ENCODE measurements at regions not wholly inside any gene's neighbourhood (a gene's known extent, or its start where the extent isn't known, plus 50 kb on each side); places are given as distances from the start of the nearest gene placed in this dataset.

DNA sequence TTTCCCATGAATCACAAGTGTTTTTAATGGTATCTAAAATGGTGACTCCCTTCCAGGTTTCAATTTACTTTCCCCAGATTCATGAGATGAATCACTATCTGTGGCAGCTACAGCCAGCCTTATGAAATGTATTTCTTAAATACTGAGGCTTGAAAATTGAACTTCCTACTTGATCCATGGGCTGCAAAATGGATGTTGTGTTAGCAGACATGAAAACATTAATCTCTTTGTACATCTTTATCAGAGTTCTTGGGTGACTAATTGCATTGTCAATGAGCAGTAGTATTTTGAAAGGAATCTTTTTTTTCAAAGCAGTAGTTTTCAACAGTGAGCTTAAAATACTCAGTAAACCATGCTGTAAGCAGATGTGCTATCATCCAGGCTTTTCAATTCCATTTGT lies 250.8 kb downstream of the SLC6A15 start:
- DNase-seq = no peak

DNA sequence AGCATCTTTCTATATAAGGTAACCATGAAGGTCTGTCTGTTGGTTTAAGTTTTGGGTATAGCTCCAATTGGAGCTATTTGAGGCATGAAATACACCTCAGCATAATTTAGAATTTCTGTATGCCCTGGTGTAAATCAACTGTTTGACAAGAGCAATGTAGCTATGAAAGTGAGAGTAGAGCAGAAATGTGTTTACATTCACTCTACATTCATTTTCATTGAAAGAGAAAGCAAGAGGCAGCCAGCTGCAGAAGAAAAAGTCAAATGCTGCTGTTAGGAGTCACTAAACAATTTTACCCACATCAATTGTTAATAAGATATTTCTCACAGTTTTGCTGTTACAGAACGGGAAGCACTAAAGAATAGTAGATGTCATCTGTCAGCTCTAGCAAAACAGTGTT lies 252.5 kb downstream of the SLC6A15 start:
- no peak for DNase-seq

DNA sequence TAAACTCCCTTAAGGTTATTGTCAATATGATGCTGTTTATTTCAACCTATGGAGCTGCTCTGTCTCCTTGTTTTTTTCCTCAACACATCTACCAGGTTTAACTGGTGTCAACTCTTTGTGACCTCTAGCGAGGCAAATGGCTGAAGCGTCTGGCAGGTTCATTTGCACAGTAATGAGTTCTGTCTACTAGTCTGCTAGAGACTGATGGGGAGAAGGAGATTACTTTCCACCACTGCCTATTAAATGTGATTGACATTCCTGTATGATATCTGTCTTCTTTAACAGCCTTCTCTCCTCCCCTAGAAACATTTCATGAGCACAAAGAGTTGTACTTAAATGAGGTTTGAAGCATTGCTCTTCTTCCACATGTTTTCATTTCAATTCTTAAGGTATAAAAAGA lies 253.7 kb downstream of the SLC6A15 start:
- no peak for DNase-seq

DNA sequence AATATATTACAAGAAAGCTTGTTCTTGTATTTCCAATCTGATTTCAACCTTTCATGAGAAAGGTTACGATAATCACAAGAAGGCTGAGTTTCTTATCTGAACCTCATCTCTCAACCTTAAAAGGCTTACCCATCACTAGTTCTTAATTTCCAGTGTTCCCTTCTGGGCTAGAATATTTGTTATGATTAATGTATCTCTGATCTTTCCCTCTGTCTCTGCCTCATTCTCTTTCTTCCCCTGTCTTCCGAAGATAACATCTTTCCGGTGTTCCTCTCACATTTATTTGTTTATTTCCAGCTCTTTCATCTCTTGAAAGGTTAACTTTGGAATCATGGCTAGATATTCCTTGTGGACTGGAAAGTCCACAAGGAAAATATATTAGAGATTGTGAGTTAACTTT lies 255.9 kb downstream of the SLC6A15 start:
- DNase-seq = no peak

DNA sequence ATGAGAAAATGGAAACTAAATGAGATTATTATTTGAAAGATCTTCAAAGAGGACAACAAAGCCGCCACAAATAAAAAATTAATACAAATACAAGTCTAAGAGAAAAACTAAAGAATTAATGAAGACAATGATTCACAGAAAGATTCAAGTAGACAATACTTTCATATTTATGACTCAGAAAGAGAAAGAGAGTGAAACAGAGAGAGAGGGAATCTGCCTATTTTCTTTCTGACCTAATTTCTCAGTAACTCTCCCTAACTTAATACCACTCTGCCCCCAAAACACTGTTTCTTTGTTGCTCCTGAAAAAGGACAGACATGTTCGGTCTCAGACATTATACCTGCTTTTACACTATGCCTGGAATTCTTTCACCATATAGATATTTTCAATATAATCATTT lies 259.1 kb downstream of the SLC6A15 start:
- DNase-seq = no peak

DNA sequence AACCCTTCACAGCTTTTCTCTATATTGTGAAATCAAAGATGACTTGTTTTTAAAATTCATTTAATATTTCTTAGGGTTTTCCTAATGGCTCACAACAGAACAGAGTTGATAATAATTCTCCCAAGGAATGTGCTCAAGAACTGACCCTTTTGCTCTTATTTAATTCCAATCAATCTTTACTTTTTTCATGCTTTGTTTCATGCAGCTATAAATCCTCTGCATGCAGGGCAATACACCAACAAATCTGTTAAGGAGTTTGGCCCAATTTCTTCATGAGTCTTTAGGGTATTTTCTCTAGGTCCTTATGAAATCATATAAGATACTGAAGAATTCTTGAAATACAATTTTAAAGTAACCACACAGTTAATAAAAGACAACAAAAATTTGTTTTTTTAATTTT lies 264.2 kb downstream of the SLC6A15 start:
- no peak for DNase-seq

DNA sequence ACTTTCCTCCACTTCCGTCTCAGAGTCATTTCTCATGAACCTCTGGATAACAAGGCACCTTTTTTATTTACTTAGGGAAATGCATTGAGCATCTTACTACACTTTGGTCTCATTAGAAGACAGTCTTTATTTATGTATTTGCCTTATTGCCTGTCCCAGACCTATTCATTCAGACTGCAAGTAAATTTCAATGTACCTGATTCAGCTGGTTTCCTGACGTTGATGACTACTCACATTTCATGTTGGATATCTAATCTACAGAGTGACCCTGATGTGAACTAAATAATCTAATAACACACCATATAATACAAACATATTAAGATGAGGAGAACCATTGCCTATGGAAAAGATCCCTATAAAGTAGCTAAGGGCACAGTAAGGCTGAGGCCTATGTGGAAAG lies 267.7 kb downstream of the SLC6A15 start:
- DNase-seq = no peak

DNA sequence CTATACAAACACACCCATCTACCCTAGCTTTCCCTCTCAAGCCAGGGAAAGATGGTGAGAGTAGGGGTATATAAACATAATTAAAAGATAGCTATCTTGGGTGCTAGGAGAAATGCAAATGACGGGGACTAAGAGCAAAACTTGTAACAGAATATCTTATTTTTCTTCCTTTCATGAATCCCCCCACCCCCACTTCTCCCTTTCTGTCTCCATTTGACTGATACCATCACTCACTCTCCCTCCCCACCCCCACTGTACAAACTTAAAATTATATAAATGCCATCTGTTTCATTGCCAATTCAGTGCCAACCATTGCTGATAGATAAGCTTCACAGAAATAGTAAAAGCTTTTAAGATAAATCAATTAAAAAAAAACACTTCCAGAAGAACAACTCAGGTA lies 268.6 kb downstream of the SLC6A15 start:
- DNase-seq = no peak

DNA sequence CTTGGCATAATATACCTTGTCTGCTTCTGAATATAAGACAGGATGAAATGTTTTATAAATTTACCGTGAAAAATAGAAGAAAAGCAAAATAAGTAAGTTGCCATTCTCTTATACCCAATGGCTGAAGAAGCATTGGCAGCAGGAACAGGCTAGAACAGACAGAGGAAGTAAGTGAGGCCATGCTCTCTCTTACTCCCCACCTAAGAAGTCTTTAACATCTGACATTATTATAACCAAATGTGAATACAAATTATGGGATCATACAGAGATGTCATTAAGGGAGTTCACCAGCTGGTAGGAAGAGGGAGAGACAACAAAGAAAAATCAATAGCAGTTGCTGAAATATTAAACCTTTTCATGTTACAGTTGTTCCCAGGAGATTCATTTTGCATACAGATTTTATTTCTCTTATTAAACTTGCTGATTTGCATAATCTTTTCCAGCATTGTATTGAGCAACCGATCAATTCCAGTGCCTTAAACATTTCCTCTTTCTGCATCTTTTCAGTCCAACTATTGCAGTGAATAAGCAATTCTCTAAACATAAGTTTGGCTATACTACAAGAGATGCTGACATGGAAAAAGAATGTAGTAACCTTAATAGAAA lies 270.6 kb downstream of the SLC6A15 start:
- peak; percentile 18 for DNase-seq

DNA sequence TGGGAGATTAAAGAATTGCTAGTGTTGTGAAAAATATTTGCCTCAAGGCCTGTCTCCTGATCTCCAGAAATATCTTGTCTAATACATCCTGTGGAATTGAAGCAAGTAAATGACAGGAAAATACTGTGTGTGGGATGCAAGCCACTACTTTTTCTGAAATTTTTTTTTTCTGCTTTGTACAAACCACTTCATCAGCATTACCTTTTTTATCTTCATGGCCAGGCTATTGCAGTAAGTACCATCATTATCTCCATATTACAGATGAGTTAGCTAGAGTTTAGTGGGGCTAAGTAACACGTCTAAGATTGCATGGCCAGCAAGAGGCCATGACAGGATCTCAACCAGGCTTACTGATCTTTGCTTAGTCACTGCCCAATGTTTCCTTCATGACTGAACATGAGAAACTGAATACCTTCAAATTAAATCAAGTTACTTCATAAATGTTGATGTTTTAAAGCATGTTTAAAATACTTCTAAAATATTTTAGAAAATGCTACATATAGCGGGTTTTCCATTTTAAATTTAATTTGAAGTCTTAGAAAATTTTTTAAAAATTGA lies 273.7 kb downstream of the SLC6A15 start:
- no peak for DNase-seq

DNA sequence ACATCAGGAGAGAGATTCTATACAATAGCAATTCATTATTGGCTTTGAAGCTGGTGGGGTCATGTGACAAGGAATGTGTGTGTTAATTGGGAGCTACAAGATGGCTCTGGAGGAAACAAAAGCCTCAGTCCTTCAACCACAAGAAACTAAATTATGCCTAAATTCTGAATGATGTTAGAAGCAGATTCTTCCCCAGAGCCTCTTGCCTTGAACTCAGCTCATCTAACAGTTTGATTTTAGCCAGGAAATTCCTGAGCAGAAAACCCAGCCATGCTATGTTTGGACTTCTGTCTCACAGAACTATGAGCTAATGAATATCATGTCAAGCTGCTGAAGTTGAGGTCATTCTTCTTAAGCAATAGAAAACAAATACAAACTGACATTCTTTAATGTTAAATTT lies 274.7 kb downstream of the SLC6A15 start:
- DNase-seq = no peak

DNA sequence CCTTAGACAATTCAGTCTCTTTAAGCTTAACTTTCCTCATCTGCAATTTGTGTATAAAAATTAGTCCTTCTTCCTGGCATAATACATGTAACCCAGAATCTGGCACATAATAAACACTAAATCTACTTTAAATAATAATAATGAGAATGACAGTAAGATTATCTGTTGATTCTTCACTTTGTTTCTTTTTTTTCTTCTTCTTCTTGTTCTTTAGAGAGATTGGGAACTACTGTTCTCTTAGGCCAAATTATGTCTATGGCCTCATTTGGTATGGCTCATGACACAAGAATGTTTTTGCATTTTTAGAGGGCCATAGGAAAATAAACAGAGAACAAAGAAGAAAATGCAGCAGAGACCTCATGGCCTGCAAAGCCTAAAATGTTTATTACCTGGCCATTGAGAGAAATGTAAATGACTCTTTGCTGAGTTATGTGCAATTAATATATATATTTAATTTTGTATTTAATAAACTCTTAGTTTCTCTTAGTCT lies 275.8 kb downstream of the SLC6A15 start:
- DNase-seq = no peak

DNA sequence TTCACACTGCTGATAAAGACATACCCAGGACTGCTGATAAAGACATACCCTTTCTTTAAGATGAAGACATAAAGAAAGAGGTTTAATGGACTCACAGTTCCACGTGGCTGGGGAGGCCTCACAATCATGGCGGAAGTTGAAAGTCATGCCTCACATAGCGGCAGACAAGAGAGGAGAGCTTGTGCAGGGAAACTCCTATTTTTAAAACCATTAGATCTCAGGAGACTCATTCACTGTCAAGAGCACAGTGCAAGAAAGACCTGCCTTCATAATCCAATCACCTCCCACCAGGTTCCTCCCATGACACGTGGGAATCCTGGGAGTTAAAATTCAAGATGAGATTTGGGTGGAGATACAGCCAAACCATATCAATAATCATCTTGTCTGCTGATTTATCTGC lies 278.1 kb downstream of the SLC6A15 start:
- DNase-seq = no peak

DNA sequence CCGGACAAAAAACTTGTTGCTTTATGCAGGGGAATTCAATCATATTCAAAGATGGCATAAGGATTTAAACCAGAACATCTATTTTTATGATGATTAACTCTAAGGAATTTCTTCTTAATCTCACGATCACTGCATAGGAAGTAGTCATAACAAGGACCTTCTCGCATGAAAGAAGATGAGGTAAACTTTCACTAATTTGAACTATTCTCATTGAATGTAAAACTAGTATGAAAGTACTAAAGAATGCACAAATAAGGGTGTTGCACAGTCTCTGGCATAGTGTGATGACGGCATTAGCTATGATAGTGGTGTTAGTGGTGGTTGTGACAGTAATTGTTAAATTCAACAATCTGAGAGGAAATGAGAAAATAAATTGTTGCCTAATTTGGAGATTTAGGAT lies 280.0 kb downstream of the SLC6A15 start:
- DNase-seq = no peak

DNA sequence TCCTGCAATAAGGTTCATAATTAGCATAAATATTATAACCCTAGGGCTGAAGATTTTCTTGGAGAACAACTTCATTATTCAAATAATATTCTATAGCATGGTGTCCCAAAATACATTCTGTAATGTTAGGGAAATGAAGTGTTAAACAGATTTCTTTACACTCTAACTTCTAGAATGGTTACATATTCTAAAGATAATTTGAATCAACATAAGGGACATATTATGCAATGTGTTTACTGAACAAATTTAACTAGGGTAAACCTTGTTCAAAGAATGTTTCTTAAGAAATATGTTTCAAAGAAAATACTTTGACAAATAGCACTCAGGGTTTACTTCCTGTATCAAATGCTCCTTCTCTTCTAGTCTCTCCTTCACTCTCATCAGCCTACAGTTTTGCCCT lies 281.6 kb downstream of the SLC6A15 start:
- DNase-seq = no peak

DNA sequence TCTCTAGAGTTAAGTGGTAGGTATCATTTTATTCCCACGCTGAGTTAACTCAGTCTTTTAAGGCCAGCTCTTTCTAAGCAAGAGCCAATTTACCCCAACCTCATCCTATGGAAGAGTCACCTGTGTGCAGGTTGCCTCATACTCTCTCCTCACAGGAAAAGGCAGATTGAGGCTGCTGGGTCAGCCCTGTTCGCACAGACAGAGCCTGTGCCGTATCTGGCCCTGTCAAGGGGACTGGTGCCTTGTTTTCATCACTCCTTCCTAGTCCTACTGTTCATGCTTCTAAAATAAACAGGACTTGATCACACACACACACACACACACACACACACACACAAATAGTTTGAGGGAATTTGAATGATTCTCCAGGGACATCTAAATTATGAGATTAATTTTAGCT lies 285.0 kb downstream of the SLC6A15 start:
- no peak for DNase-seq

DNA sequence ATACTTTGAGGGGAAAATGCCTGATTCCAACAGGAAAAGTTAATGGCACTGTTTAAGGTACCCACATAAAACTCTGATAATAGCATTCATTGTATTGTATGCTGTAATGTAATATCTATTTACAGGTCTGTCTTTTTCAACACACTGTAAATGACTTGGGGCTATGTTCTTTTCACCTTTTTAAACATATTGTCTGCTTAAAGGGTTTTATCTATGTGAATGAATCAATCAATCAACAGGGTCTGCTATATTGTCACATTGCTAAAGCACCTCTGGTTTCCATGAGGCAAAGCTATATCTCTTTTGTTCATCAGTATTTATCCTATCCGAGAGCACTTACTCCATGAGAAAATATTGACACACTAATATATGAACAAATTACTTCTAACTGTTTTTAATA lies 288.0 kb downstream of the SLC6A15 start:
- DNase-seq = no peak

DNA sequence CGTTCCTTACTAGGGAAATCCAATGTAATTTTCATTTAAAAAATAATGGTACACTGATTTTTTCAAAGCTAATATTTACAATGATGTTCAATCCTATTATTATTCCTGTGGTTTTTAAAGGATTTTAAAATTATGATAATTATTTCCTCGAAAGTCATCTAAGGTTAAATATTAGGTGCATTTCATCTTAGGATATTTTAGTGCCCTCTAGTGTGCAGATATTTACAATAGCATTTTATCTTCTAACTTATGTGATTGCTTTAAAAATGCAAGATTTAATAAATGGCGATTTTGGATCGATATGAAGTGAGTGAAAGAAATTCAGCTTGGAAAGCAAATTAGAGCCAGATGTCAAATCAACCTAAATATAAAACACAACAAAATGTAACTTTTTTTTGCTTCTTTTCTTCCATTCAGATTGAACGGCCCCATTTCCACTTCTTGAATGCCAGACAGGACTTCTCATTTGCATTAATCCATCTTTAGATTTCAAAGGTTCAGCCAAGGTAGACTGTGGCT lies 293.5 kb downstream of the SLC6A15 start:
- no peak for DNase-seq

DNA sequence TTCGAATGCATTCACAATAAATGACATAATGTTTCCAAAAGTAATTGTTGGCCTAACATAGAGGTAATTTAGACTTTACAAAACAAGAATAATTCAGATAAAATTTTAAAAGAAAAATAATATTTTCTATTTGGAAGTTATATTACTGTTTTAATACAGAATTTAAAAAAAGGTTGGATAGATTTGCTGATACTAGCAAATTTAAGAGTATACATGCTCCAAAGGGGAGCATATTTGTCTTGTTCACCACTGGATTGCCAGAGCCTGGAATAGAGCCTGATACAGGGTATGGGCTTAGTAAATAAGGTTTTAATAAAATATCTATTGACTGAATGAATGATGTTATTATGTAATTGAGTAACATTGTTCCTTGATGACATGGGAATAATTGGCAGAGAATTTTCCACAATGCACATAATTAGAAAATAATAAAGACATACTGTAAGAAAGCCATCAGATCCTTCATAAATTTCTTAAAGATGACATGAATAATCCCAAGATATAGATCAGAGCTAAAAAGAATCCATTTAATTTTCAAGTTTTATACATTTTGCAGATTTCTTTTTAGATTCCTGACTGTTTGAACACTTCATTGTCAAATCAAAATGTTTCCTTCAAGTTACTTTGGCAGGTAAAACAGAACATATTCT lies 305.3 kb downstream of the SLC6A15 start:
- DNase-seq = no peak

DNA sequence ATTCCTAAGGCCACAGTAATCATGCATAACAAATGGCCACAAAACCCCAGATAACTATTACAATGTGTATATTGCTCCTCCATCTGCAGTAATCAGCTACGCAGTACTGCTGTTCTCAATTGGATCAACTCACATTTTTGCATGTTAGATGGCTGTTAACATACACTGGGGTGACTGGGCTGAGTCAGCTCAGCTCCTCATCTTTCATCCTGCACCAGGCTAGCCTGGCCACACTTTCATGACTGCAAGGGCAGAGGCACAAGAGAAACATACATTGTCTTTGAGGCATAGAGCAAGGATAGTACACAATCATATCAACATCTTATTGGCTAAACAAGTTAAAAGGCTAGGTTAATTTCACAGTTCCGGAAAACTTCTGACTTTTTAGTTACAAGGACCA lies 306.6 kb downstream of the SLC6A15 start:
- no peak for DNase-seq

DNA sequence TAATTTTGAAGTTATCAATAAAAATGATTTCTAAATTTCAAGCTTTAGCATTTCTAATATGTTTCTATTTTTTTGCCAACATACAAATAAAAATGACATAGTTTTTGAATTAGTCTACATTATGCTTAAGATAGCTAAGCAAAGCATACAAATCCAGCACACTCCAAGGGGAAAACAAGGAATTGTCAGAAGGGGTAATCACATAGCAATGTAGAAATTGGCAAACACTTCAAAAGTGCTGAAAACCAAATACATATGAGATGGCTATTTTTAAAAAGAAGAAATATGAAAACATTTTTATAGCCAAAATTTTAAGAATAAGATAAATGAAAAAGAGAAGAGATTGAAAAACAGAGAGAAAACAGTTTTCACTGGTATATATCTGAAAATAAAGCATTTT lies 308.0 kb downstream of the SLC6A15 start:
- DNase-seq = no peak

DNA sequence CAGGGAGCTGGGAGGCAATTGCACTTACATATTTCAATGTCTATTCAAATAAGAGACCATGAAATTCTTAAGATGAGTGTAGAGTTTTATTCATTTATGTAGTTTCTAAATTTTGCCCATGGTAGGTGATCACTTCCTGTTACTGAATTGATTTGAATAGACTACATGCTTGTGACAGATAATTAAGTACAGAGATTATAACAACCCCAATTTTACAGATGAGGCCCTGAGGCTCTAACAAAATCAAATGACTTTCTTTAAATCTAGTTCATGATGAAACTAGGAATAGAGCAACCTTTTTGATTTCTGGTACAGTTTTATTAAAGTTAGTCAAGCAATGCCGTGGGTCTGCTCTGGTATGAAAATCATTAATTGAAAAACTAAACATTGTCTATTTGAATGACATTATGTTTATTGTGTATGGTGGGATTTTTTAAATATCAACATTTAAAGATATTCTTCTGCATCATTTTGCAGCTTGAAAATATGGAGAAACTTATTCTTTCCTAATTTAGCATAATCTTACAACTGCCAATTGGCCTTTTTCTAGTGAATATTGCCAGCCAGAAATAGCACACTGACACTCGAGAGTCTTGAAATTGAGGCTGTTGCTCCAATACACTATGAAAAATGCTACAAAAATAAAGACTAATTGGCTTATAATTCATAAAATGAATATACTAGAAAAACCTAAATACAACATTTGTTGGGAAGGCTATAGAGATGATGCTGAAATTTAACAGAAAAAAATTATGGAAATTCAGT lies 308.9 kb downstream of the SLC6A15 start:
- DNase-seq = no peak

DNA sequence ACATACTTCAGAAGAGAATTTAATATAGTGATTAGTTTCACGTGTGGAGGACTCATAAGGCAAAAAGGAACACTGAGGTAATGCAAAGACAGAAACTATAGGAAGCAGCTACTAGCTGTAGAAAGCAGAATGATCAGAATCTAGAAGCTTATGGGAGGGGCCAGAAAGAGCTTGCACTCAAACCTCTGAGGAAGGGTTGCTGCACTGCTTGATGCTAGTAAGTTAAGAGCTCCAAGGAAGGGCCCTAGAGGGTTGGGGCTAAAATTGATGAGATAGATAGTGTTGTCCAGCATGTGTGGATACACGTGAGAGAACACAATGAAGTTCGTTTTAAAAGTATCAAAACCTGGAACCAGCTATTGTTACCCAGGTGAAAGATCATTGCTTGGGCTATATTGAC lies 311.1 kb downstream of the SLC6A15 start:
- DNase-seq = no peak

DNA sequence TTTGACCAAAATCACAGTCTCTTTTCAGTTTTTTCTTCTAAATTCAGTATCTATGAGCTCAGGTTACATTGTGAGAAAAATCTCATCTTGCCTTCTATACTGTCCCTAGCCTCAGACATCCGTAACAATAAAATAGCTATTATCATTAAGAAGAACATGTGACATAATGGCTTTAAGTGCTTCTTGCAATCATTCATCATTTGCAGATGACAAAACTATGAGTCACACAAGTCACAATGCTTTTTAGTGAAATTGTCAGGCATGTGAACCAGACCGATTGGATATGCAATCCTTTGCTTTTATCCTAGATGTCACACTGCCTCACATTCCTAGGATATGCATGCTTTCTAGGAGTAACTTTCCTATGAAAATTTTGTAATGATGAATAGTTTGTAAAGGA lies 313.1 kb downstream of the SLC6A15 start:
- no peak for DNase-seq

All from NCI-H2107 (cell line).